ELF-1 (cell line): ENCODE measurements at regions not wholly inside any gene's neighbourhood (a gene's known extent, or its start where the extent isn't known, plus 50 kb on each side); places are given as distances from the start of the nearest gene placed in this dataset.
A peak's percentile ranks its signal among the peaks of the same experiment; 100 is the strongest.

Experiments
- DNase-seq: peaks from one replicate; pipeline ENCODE4 v3.0.0-alpha.2; 2016; ENCODE audit warnings: low read depth, low spot score

GRCh38 chr22:27218012-27218920 lies 560.9 kb downstream of the MIAT start:
- peak; percentile 18 for DNase-seq

- no peak for DNase-seq
Observed at GRCh38 chr22:27219036-27219435, 561.6 kb downstream of the MIAT start.

GRCh38 chr22:27220339-27220738 lies 563.0 kb downstream of the MIAT start:
- DNase-seq: no peak

- no peak for DNase-seq
Observed at GRCh38 chr22:27222178-27222577, 564.8 kb downstream of the MIAT start.

- DNase-seq: no peak
Observed at GRCh38 chr22:27223317-27224177, 566.2 kb downstream of the MIAT start.

- peak; percentile 54 for DNase-seq
Observed at GRCh38 chr22:27224485-27225374, 567.3 kb downstream of the MIAT start.

- no peak for DNase-seq
Observed at GRCh38 chr22:27226666-27227065, 569.3 kb downstream of the MIAT start.

GRCh38 chr22:27228771-27229170 lies 571.4 kb downstream of the MIAT start:
- no peak for DNase-seq

GRCh38 chr22:27230189-27230588 lies 571.4 kb downstream of the MN1 start:
- DNase-seq: no peak

- DNase-seq: no peak
Observed at GRCh38 chr22:27231266-27231665, 570.3 kb downstream of the MN1 start.

GRCh38 chr22:27232077-27232476 lies 569.5 kb downstream of the MN1 start:
- no peak for DNase-seq

- DNase-seq: peak; percentile 47
Observed at GRCh38 chr22:27237080-27237741, 564.3 kb downstream of the MN1 start.

GRCh38 chr22:27238935-27239510 lies 562.5 kb downstream of the MN1 start:
- DNase-seq: peak; percentile 79

- no peak for DNase-seq
Observed at GRCh38 chr22:27239520-27239919, 562.0 kb downstream of the MN1 start.

- no peak for DNase-seq
Observed at GRCh38 chr22:27240298-27241075, 561.1 kb downstream of the MN1 start.

- no peak for DNase-seq
Observed at GRCh38 chr22:27241430-27242321, 559.9 kb downstream of the MN1 start.

GRCh38 chr22:27242474-27242873 lies 559.1 kb downstream of the MN1 start:
- DNase-seq: no peak

- no peak for DNase-seq
Observed at GRCh38 chr22:27242917-27243589, 558.5 kb downstream of the MN1 start.
